Keratinocyte (primary cell): ENCODE measurements at regions not wholly inside any gene's neighbourhood (a gene's known extent, or its start where the extent isn't known, plus 50 kb on each side); places are given as distances from the start of the nearest gene placed in this dataset.

Source experiments
- DNase-seq: peaks from one replicate; pipeline ENCODE4 v3.0.0-alpha.2; 2011; ENCODE audit warnings: low read depth, missing footprints, low spot score
- FAIRE-seq: peaks from 2 replicates; lab custom pipeline; 2011; peaks lifted over from hg19 to GRCh38; lab: Jason Lieb, UNC
- H2AFZ ChIP-seq: 2 replicates; pipeline ENCODE4 v1.6.0; 2012; ENCODE audit warnings: low read length, control low read depth, inconsistent platforms; ENCODE audit not compliant: control insufficient read depth
- H3K27ac ChIP-seq: 2 replicates; pipeline ENCODE4 v1.5.1; 2011; ENCODE audit warnings: low read length; ENCODE audit not compliant: control insufficient read depth, insufficient read depth
- H3K27me3 ChIP-seq: 3 replicates; pipeline ENCODE4 v1.6.0; 2011; ENCODE audit warnings: low read length; ENCODE audit not compliant: control insufficient read depth, insufficient read depth; ENCODE audit errors: extremely low read depth
- H3K36me3 ChIP-seq, 2 experiments: 2 replicates in 1 of 2; 3 replicates in 1 of 2; pipeline ENCODE4 v1.5.1; 2011; ENCODE audit warnings: low read length in 2 of 2, mild to moderate bottlenecking in 1 of 2; ENCODE audit not compliant: control insufficient read depth in 2 of 2, insufficient read depth in 2 of 2; ENCODE audit errors: extremely low read depth in 1 of 2
- H3K4me1 ChIP-seq: 3 replicates; pipeline ENCODE4 v1.5.1; 2011; ENCODE audit warnings: low read length; ENCODE audit not compliant: control insufficient read depth, insufficient read depth; ENCODE audit errors: extremely low read depth
- H3K4me2 ChIP-seq: 3 replicates; pipeline ENCODE4 v1.6.0; 2011; ENCODE audit warnings: low read depth, low read length; ENCODE audit not compliant: control insufficient read depth, insufficient read depth; ENCODE audit errors: extremely low read depth
- H3K4me3 ChIP-seq, 3 experiments: fragments of 200-600 bp in 1 of 3; sonication (generic) in 1 of 3; 2 replicates in 2 of 3; 3 replicates in 1 of 3; pipeline ENCODE4 v1.5.1; 2011 to 2016; ENCODE audit warnings: low read length in 3 of 3, mild to moderate bottlenecking in 3 of 3, control low read depth in 2 of 3, inconsistent platforms in 1 of 3, low read depth in 1 of 3, mixed read lengths in 1 of 3, mixed run types in 1 of 3, moderate library complexity in 1 of 3; ENCODE audit not compliant: control insufficient read depth in 2 of 3, insufficient read depth in 2 of 3; ENCODE audit errors: extremely low read depth in 1 of 3
- H3K79me2 ChIP-seq: 2 replicates; pipeline ENCODE4 v1.6.0; 2012; ENCODE audit warnings: low read length; ENCODE audit not compliant: control insufficient read depth, insufficient read depth
- H3K9ac ChIP-seq: 3 replicates; pipeline ENCODE4 v1.6.0; 2011; ENCODE audit warnings: low read length; ENCODE audit not compliant: control insufficient read depth, insufficient read depth; ENCODE audit errors: extremely low read depth
- H3K9me1 ChIP-seq: 3 replicates; pipeline ENCODE4 v1.6.0; 2011; ENCODE audit warnings: low read length; ENCODE audit not compliant: control insufficient read depth, insufficient read depth; ENCODE audit errors: extremely low read depth
- H3K9me3 ChIP-seq: 2 replicates; pipeline ENCODE4 v1.5.1; 2012; ENCODE audit warnings: low read depth, low read length; ENCODE audit not compliant: control insufficient read depth
- H4K20me1 ChIP-seq: 3 replicates; pipeline ENCODE4 v1.6.0; 2011; ENCODE audit warnings: low read length; ENCODE audit not compliant: control insufficient read depth, insufficient read depth; ENCODE audit errors: extremely low read depth
- CTCF ChIP-seq, 3 experiments: IDR thresholded peaks in 1 of 3; conservative IDR thresholded peaks in 1 of 3; optimal IDR thresholded peaks in 1 of 3; 2 replicates in 2 of 3; 3 replicates in 1 of 3; pipeline versions ENCODE3 to v1.5.1; 2011; ENCODE audit warnings: low read length in 3 of 3, mild to moderate bottlenecking in 3 of 3, moderate library complexity in 2 of 3, control low read depth in 1 of 3, inconsistent platforms in 1 of 3; ENCODE audit not compliant: insufficient read depth in 2 of 3; ENCODE audit errors: extremely low read depth in 1 of 3
- EZH2 ChIP-seq: IDR thresholded peaks from one replicate; pipeline ENCODE4 v1.6.1; 2012; ENCODE audit warnings: inconsistent platforms, mild to moderate bottlenecking, low read length, moderate library complexity
- dilution Hi-C: fragments of 300-500 bp; cut with MboI; formaldehyde crosslinking; loops from one replicate; pipeline ENCODE4 v1.7.0; 2020; ENCODE audit warnings: low sequenced_read_pairs; ENCODE audit not compliant: extremely low pct_ligation_motif_present

- H3K4me3 ChIP-seq = no peak overlapping the region
- no peaks in the 10 kb centered on the region for H3K27me3 ChIP-seq
- no peaks in the 10 kb centered on the region for H3K79me2 ChIP-seq
- peaks cover 25% of the 10 kb centered on the region for H3K4me1 ChIP-seq
- dilution Hi-C loops = no loop called here
- no peaks in the 10 kb centered on the region for H4K20me1 ChIP-seq
- no peaks in the 10 kb centered on the region for H3K36me3 ChIP-seq
- no peak overlapping the region for H3K27ac ChIP-seq
- no peak overlapping the region for H3K4me2 ChIP-seq
- no peaks in the 10 kb centered on the region for H3K9me3 ChIP-seq
- no peaks in the 10 kb centered on the region for H3K9me1 ChIP-seq
- DNase-seq (no peak), FAIRE-seq (no peak)
- H2AFZ ChIP-seq = no peak overlapping the region
- no peak overlapping the region for H3K9ac ChIP-seq
- TF ChIP-seq EZH2 (no peak), CTCF (optimal IDR thresholded peaks at IDR 0.05 in 1 of 3, IDR thresholded peaks at IDR 0.05 in 1 of 3, conservative IDR thresholded peaks at IDR 0.05 in 1 of 3; ENCODE audit: extremely low read depth in 1 of 3, insufficient read depth in 2 of 3, low read length in 3 of 3) (no peak)
Observed at GRCh38 chr6:170230520-170231292, 60.2 kb downstream of the DLL1 start.

GRCh38 chr6:170229851-170230519, 60.9 kb downstream of the DLL1 start:
- Histone ChIP-seq H3K9me1 (no peaks in the 10 kb centered on the region), H3K4me1 (peaks cover 32% of the 10 kb centered on the region), H3K9me3 (no peaks in the 10 kb centered on the region), H3K36me3 (no peaks in the 10 kb centered on the region), H2AFZ (no peak overlapping the region), H3K79me2 (no peaks in the 10 kb centered on the region), H3K9ac (no peak overlapping the region), H3K4me2 (no peak overlapping the region), H3K4me3 (no peak overlapping the region), H4K20me1 (no peaks in the 10 kb centered on the region), H3K27me3 (no peaks in the 10 kb centered on the region), H3K27ac (no peak overlapping the region)
- dilution Hi-C loops = no loop called here
- DNase-seq = no peak
- no peak for TF ChIP-seq CTCF (optimal IDR thresholded peaks at IDR 0.05 in 1 of 3, IDR thresholded peaks at IDR 0.05 in 1 of 3, conservative IDR thresholded peaks at IDR 0.05 in 1 of 3; ENCODE audit: extremely low read depth in 1 of 3, insufficient read depth in 2 of 3, low read length in 3 of 3)
- TF ChIP-seq EZH2 = no peak
- no peak for FAIRE-seq
